Calu3 (cell line): ENCODE measurements at regions not wholly inside any gene's neighbourhood (a gene's known extent, or its start where the extent isn't known, plus 50 kb on each side); places are given as distances from the start of the nearest gene placed in this dataset.

Experiments used
- BruUV-seq: library from RNA; stranded (reverse); fragments of 400-500 nt; replicated peaks from 2 replicates; lab custom pipeline; 2021; lab: Mats Ljungman, UMichigan
- CTCF ChIA-PET: fragments of 300-600 bp; sonication (Branson Sonifier 250); formaldehyde crosslinking; loops from one replicate; lab custom pipeline; 2022; ENCODE audit warnings: antibody characterized with exemption; lab: Charles Lee
- DNase-seq: peaks from one replicate; pipeline ENCODE4 v3.0.0; 2022
- H3K27ac Mint-ChIP-seq: one replicate; pipeline ENCODE4 v1.8.0; 2022; ENCODE audit warnings: mixed read lengths; ENCODE audit not compliant: unreplicated experiment
- H3K27me3 Mint-ChIP-seq: one replicate; pipeline ENCODE4 v1.8.0; 2022; ENCODE audit warnings: mixed read lengths; ENCODE audit not compliant: unreplicated experiment
- H3K36me3 Mint-ChIP-seq: one replicate; pipeline ENCODE4 v1.8.0; 2022; ENCODE audit warnings: mild to moderate bottlenecking, moderate library complexity, mixed read lengths; ENCODE audit not compliant: insufficient read depth, unreplicated experiment
- H3K4me1 Mint-ChIP-seq: one replicate; pipeline ENCODE4 v1.8.0; 2022; ENCODE audit warnings: mild to moderate bottlenecking, low read depth, mixed read lengths; ENCODE audit not compliant: unreplicated experiment
- H3K4me3 Mint-ChIP-seq: one replicate; pipeline ENCODE4 v1.8.0; 2022; ENCODE audit warnings: mild to moderate bottlenecking, low read depth, moderate library complexity, mixed read lengths; ENCODE audit not compliant: unreplicated experiment
- H3K9me3 Mint-ChIP-seq: one replicate; pipeline ENCODE4 v1.8.0; 2022; ENCODE audit warnings: low read depth, mixed read lengths; ENCODE audit not compliant: unreplicated experiment
- intact Hi-C: fragments of 100-400 bp; cut with micrococcal nuclease; formaldehyde crosslinking; loops from one replicate; pipeline ENCODE4 v1.10.0; 2022; ENCODE audit not compliant: unreplicated experiment
- TF ChIP-seq, protein P1 (sequence below): fragments of 200-600 bp; IDR thresholded peaks from one replicate; pipeline ENCODE4 v1.8.0; 2022; ENCODE audit warnings: antibody characterized with exemption; ENCODE audit not compliant: unreplicated experiment

DNA sequence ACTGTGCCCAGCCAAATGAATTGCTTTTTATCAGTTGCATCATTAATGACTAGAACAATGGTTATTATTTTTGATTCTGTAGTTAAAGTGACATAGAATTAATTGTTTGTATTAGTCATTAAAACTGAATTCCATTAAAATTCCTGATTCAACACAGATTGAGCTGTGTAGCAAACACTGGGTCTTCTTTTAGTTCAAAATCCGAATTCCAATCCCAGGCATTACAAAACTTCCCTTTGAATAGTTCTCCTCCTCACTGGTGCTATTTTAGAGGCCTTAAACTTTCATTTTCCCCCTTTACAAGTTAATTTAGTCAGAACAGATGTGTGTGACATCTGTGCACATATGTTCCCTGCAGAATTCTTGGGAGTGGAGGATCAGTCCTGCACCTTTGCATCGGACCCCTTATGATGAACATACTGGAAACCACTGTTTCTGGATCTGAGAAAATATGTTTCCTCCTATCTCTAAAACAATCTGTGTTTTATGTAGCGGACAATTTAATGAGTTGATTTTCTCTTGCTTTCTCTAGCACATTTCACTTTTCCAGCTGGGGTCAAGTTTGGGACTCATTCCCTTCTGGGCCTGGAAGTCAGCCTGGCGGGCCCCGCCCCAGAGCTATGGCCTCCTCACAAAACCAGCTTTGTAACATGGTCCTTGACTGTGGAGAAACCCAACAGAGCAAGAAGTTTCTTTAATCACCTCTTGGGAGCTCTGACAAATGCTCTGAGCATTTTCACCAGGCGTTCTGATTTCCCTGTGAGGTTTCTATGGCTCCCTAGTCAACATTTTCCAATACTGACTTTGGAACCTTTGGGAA, 87.9 kb upstream of the MAMDC2 start:
- no peak for DNase-seq
- H3K36me3 Mint-ChIP-seq = no peaks in the 10 kb centered on the region
- H3K27me3 Mint-ChIP-seq = peaks cover 13% of the 10 kb centered on the region
- no peak overlapping the region for H3K27ac Mint-ChIP-seq
- no peaks in the 10 kb centered on the region for H3K4me1 Mint-ChIP-seq
- H3K4me3 Mint-ChIP-seq = no peak overlapping the region
- no TSS peak for BruUV-seq
- CTCF ChIA-PET = no interaction called here
- intact Hi-C loops = no loop called here
- TF ChIP-seq, protein P1, sequence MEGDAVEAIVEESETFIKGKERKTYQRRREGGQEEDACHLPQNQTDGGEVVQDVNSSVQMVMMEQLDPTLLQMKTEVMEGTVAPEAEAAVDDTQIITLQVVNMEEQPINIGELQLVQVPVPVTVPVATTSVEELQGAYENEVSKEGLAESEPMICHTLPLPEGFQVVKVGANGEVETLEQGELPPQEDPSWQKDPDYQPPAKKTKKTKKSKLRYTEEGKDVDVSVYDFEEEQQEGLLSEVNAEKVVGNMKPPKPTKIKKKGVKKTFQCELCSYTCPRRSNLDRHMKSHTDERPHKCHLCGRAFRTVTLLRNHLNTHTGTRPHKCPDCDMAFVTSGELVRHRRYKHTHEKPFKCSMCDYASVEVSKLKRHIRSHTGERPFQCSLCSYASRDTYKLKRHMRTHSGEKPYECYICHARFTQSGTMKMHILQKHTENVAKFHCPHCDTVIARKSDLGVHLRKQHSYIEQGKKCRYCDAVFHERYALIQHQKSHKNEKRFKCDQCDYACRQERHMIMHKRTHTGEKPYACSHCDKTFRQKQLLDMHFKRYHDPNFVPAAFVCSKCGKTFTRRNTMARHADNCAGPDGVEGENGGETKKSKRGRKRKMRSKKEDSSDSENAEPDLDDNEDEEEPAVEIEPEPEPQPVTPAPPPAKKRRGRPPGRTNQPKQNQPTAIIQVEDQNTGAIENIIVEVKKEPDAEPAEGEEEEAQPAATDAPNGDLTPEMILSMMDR = no peak
- H3K9me3 Mint-ChIP-seq = no peaks in the 10 kb centered on the region

- Mint-ChIP-seq H3K27ac (no peak overlapping the region), H3K36me3 (no peaks in the 10 kb centered on the region), H3K4me3 (no peak overlapping the region), H3K4me1 (no peaks in the 10 kb centered on the region), H3K27me3 (peaks cover 13% of the 10 kb centered on the region), H3K9me3 (no peaks in the 10 kb centered on the region)
- DNase-seq = no peak
- CTCF ChIA-PET = no interaction called here
- TF ChIP-seq, protein P1 = no peak
- intact Hi-C loops = no loop called here
- BruUV-seq = no TSS peak
These were observed 81.8 kb upstream of the MAMDC2 start for GRCh38 chr9:69961843-69962242.

DNA sequence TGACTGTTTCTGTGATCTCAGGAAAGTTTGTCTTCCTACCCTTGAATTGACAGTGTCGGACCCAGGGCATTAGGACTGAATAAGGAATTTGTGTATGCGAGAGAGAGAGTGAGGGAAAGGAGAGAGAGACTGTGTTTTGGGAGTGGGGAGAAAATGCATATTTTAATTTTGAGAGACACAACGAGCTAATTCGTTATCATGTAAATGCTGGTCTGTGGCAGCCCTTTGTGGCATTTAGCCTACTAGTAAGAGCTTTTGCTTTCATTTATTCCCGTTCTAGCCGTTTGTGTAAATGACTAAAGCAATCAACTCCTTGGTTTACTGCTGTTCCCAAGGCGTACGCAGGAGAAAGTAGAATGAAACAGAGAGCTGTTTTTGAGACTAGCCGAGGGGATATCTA, 79.8 kb upstream of the MAMDC2 start:
- no peak overlapping the region for H3K4me3 Mint-ChIP-seq
- H3K9me3 Mint-ChIP-seq = no peaks in the 10 kb centered on the region
- no peak overlapping the region for H3K27ac Mint-ChIP-seq
- TF ChIP-seq, protein P1 = no peak
- BruUV-seq = no TSS peak
- no peaks in the 10 kb centered on the region for H3K4me1 Mint-ChIP-seq
- intact Hi-C loops = no loop called here
- H3K27me3 Mint-ChIP-seq = peaks cover 13% of the 10 kb centered on the region
- no peaks in the 10 kb centered on the region for H3K36me3 Mint-ChIP-seq
- DNase-seq = no peak
- CTCF ChIA-PET = interaction anchor here (0.7 kb wide), 1 partner anchor 32 kb away, joined by 3 read pairs; no protein-coding TSS in a partner anchor

GRCh38 chr9:69964446-69964845, 79.2 kb upstream of the MAMDC2 start:
- CTCF ChIA-PET = no interaction called here
- BruUV-seq = no TSS peak
- intact Hi-C loops = no loop called here
- H3K4me3 Mint-ChIP-seq = no peak overlapping the region
- H3K27ac Mint-ChIP-seq = no peak overlapping the region
- H3K36me3 Mint-ChIP-seq = no peaks in the 10 kb centered on the region
- no peaks in the 10 kb centered on the region for H3K9me3 Mint-ChIP-seq
- TF ChIP-seq, protein P1 = no peak
- peaks cover 9% of the 10 kb centered on the region for H3K27me3 Mint-ChIP-seq
- no peak for DNase-seq
- no peaks in the 10 kb centered on the region for H3K4me1 Mint-ChIP-seq
